Trophoblast cell (in vitro differentiated cells and primary cell): ENCODE measurements at regions not wholly inside any gene's neighbourhood (a gene's known extent, or its start where the extent isn't known, plus 50 kb on each side); places are given as distances from the start of the nearest gene placed in this dataset.
A peak's percentile ranks its signal among the peaks of the same experiment; 100 is the strongest.

Source experiments
- DNase-seq, 2 donors: peaks; one replicate each; pipeline ENCODE4 v3.0.0-alpha.2; 2016
- H2AFZ ChIP-seq: 2 replicates; pipeline ENCODE4 v1.6.1; 2013; ENCODE audit warnings: low read length, moderate library complexity, mild to moderate bottlenecking; ENCODE audit not compliant: insufficient read depth, poor library complexity
- H2AK5ac ChIP-seq: 2 replicates; pipeline ENCODE4 v1.6.1; 2013; ENCODE audit warnings: mild to moderate bottlenecking, low read length
- H2BK120ac ChIP-seq: 2 replicates; pipeline ENCODE4 v1.6.1; 2013; ENCODE audit warnings: low read length, mild to moderate bottlenecking, moderate library complexity; ENCODE audit not compliant: insufficient read depth, poor library complexity
- H2BK12ac ChIP-seq: 2 replicates; pipeline ENCODE4 v1.6.1; 2013; ENCODE audit warnings: mild to moderate bottlenecking, low read length, moderate library complexity
- H2BK5ac ChIP-seq: 2 replicates; pipeline ENCODE4 v1.6.1; 2013; ENCODE audit warnings: low read length, low read depth, moderate library complexity, mild to moderate bottlenecking; ENCODE audit not compliant: poor library complexity
- H3K14ac ChIP-seq: 2 replicates; pipeline ENCODE4 v1.6.1; 2013; ENCODE audit warnings: mild to moderate bottlenecking, low read length
- H3K18ac ChIP-seq: 2 replicates; pipeline ENCODE4 v1.6.1; 2013; ENCODE audit warnings: mild to moderate bottlenecking, low read length
- H3K23ac ChIP-seq: 2 replicates; pipeline ENCODE4 v1.6.1; 2013; ENCODE audit warnings: low read length
- H3K27ac ChIP-seq: 2 replicates; pipeline ENCODE4 v1.5.1; 2013; ENCODE audit warnings: low read depth, mild to moderate bottlenecking, inconsistent platforms, low read length, moderate library complexity
- H3K27me3 ChIP-seq: 2 replicates; pipeline ENCODE4 v1.6.1; 2013; ENCODE audit warnings: inconsistent platforms, mild to moderate bottlenecking, low read length, moderate library complexity; ENCODE audit not compliant: insufficient read depth
- H3K36me3 ChIP-seq, 2 experiments: 1 replicate in 1 of 2; 2 replicates in 1 of 2; pipeline ENCODE4 v1.6.1; 2013; ENCODE audit warnings: low read length in 2 of 2, mild to moderate bottlenecking in 2 of 2, moderate library complexity in 1 of 2; ENCODE audit not compliant: insufficient read depth in 2 of 2, control insufficient read depth in 1 of 2
- H3K4ac ChIP-seq: 2 replicates; pipeline ENCODE4 v1.6.1; 2013; ENCODE audit warnings: low read depth, mild to moderate bottlenecking, low read length, moderate library complexity
- H3K4me1 ChIP-seq, 2 experiments: 1 replicate in 1 of 2; 2 replicates in 1 of 2; pipeline ENCODE4 v1.6.1; 2013; ENCODE audit warnings: low read length in 2 of 2, mild to moderate bottlenecking in 2 of 2, moderate library complexity in 1 of 2; ENCODE audit not compliant: insufficient read depth in 2 of 2, control insufficient read depth in 1 of 2
- H3K4me2 ChIP-seq: 2 replicates; pipeline ENCODE4 v1.6.1; 2013; ENCODE audit warnings: inconsistent platforms, mild to moderate bottlenecking, low read length, moderate library complexity
- H3K4me3 ChIP-seq: 2 replicates; pipeline ENCODE4 v1.5.1; 2013; ENCODE audit warnings: mild to moderate bottlenecking, low read depth, low read length, inconsistent platforms
- H3K79me1 ChIP-seq: one replicate; pipeline ENCODE4 v1.6.1; 2013; ENCODE audit warnings: low read length
- H3K79me2 ChIP-seq: 2 replicates; pipeline ENCODE4 v1.6.1; 2013; ENCODE audit warnings: low read length, mild to moderate bottlenecking; ENCODE audit not compliant: control insufficient read depth, insufficient read depth, poor library complexity
- H3K9ac ChIP-seq: 2 replicates; pipeline ENCODE4 v1.6.1; 2013; ENCODE audit warnings: mild to moderate bottlenecking, low read length
- H3K9me3 ChIP-seq: 2 replicates; pipeline ENCODE4 v1.6.1; 2013; ENCODE audit warnings: low read depth, mild to moderate bottlenecking, control low read depth, inconsistent platforms, low read length; ENCODE audit not compliant: insufficient read depth
- H4K12ac ChIP-seq: 2 replicates; pipeline ENCODE4 v1.6.1; 2013; ENCODE audit warnings: low read depth, mild to moderate bottlenecking, low read length, moderate library complexity
- H4K8ac ChIP-seq: 2 replicates; pipeline ENCODE4 v1.6.1; 2013; ENCODE audit warnings: low read depth, mild to moderate bottlenecking, low read length, moderate library complexity
- H4K91ac ChIP-seq: one replicate; pipeline ENCODE4 v1.6.1; 2013; ENCODE audit warnings: low read depth, mild to moderate bottlenecking, low read length, moderate library complexity
- WGBS: extraction: QIAGEN DNeasy Blood & Tissue Kit; methylation state at CpG from one replicate; pipeline ENCODE4 v1.1.7; 2013; ENCODE audit warnings: missing lambda C conversion rate; ENCODE audit not compliant: insufficient read length, insufficient coverage; ENCODE audit errors: extremely low coverage; 5-methylcytosine and 5-hydroxymethylcytosine counted together

DNA sequence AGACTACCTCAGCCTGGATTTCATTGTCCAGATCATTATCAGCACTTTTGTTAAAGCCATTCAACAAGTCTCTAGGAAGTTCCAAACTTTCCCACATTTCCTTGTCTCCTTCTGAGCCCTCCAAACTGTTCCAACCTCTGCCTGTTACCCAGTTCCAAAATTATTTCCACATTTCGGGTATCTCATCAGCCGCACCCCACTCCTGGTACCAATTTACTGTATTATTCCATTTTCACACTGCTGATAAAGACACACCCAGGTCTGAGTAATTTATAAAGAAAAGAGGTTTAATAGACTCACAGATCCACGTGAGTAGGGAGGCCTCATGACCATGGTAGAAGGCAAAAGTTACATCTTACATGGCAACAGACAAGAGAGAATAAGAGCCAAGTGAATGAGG, 1198.3 kb upstream of the ALCAM start:
- Histone ChIP-seq H3K4ac (no peak overlapping the region), H4K8ac (no peak overlapping the region), H2BK12ac (no peak overlapping the region), H3K14ac (no peak overlapping the region), H3K79me2 (no peaks in the 10 kb centered on the region), H3K36me3 (no peaks in the 10 kb centered on the region), H3K4me2 (no peak overlapping the region), H2BK120ac (no peak overlapping the region), H3K18ac (no peak overlapping the region), H4K12ac (no peak overlapping the region), H3K27ac (no peak overlapping the region), H3K79me1 (no peaks in the 10 kb centered on the region), H2AK5ac (no peak overlapping the region), H3K4me3 (no peak overlapping the region), H3K23ac (no peak overlapping the region), H2BK5ac (no peak overlapping the region), H3K27me3 (no peaks in the 10 kb centered on the region), H4K91ac (no peak overlapping the region), H3K9ac (no peak overlapping the region), H3K4me1 (no peaks in the 10 kb centered on the region), H2AFZ (no peak overlapping the region), H3K9me3 (peaks cover 8% of the 10 kb centered on the region)
- no peak for DNase-seq
- no CpG with 5 or more reads among the region's 3 CpGs for WGBS

DNA sequence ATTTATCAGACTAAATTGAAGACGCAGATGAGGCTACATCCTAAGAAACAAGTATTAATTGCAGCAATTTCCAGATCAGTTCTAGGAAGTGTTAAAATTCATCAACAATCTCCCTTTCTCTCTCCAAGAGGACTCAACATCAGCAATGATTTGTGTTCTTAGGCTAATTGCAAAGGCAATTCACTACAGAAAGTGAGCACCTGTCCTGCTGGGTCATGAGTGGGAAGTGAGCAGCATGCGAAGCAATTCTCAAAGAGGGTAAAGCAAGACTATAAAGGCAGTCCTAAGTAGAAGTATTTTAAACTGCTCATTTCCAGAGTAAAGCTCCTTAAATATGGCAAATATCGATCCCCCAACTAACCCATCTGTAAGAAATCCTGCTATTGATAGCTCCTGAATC, 1191.0 kb upstream of the ALCAM start:
- H3K4ac ChIP-seq = no peak overlapping the region
- H2BK5ac ChIP-seq = no peak overlapping the region
- no peak overlapping the region for H2BK12ac ChIP-seq
- H3K18ac ChIP-seq = no peak overlapping the region
- H2AK5ac ChIP-seq = no peak overlapping the region
- no peak overlapping the region for H3K9ac ChIP-seq
- H3K14ac ChIP-seq = no peak overlapping the region
- H3K4me2 ChIP-seq = no peak overlapping the region
- no peaks in the 10 kb centered on the region for H3K79me1 ChIP-seq
- no peak overlapping the region for H2AFZ ChIP-seq
- no peaks in the 10 kb centered on the region for H3K79me2 ChIP-seq
- H3K36me3 ChIP-seq = no peaks in the 10 kb centered on the region
- no peak overlapping the region for H3K4me3 ChIP-seq
- H3K23ac ChIP-seq = no peak overlapping the region
- no peak for DNase-seq
- H3K27ac ChIP-seq = no peak overlapping the region
- no peaks in the 10 kb centered on the region for H3K4me1 ChIP-seq
- H3K9me3 ChIP-seq = peaks cover 3% of the 10 kb centered on the region
- H2BK120ac ChIP-seq = no peak overlapping the region
- H4K91ac ChIP-seq = no peak overlapping the region
- H3K27me3 ChIP-seq = no peaks in the 10 kb centered on the region
- WGBS = no CpG with 5 or more reads among the region's 3 CpGs
- H4K12ac ChIP-seq = no peak overlapping the region
- H4K8ac ChIP-seq = no peak overlapping the region

DNA sequence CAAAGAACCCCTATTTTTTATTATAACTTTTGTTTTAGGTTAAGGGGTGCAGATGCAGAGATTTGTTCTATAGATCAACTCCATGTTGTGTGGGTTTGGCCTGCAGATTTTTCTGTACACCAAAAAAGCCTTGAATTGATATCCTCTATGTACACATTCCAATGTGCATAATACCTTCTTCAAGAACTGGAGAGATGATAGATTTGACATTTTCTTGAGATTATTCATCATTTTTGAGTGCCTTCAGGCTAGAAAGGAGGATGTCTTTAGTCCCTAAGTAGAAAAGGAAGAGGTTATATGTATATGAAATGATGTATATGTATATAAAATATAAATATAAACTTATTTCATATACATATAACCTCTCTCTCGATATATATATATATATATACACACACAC, 1190.0 kb upstream of the ALCAM start:
- DNase-seq = peak in 1 of 2 donors; percentile 52
- Histone ChIP-seq H3K27me3 (no peaks in the 10 kb centered on the region), H3K9ac (no peak overlapping the region), H4K8ac (no peak overlapping the region), H3K27ac (no peak overlapping the region), H3K36me3 (no peaks in the 10 kb centered on the region), H3K79me1 (no peaks in the 10 kb centered on the region), H4K12ac (no peak overlapping the region), H2AFZ (no peak overlapping the region), H3K4me3 (no peak overlapping the region), H2BK12ac (no peak overlapping the region), H3K79me2 (no peaks in the 10 kb centered on the region), H3K23ac (no peak overlapping the region), H4K91ac (no peak overlapping the region), H3K18ac (no peak overlapping the region), H3K9me3 (peaks cover 3% of the 10 kb centered on the region), H2BK5ac (no peak overlapping the region), H3K14ac (no peak overlapping the region), H2BK120ac (no peak overlapping the region), H3K4ac (no peak overlapping the region), H3K4me1 (no peaks in the 10 kb centered on the region), H3K4me2 (no peak overlapping the region), H2AK5ac (no peak overlapping the region)
- WGBS = no CpG with 5 or more reads among the region's 1 CpG

DNA sequence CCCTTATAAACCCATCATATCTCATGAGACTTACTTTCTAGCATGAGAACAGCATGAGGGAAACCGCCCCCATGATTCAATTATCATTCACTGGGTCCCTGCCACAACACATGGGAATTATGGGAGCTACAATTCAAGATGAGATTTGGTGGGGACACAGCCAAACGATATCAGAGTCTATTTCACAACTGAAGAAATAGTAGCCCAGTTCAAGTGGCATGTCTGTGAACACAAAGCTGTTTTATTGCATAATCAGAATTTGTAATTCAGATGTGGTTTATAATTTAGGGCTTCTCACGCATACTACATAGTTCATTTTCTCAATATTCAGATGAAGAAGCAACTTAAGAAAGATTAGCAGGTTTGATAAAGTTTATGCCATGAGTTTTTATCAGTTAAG, 1188.0 kb upstream of the ALCAM start:
- no peak overlapping the region for H3K14ac ChIP-seq
- no peaks in the 10 kb centered on the region for H3K9me3 ChIP-seq
- H4K91ac ChIP-seq = no peak overlapping the region
- no peak overlapping the region for H3K18ac ChIP-seq
- no peaks in the 10 kb centered on the region for H3K79me2 ChIP-seq
- no CpG with 5 or more reads among the region's 3 CpGs for WGBS
- no peak overlapping the region for H4K12ac ChIP-seq
- H2BK120ac ChIP-seq = no peak overlapping the region
- no peak overlapping the region for H4K8ac ChIP-seq
- H3K36me3 ChIP-seq = no peaks in the 10 kb centered on the region
- no peak overlapping the region for H3K9ac ChIP-seq
- no peak for DNase-seq
- H2AK5ac ChIP-seq = no peak overlapping the region
- no peak overlapping the region for H2BK12ac ChIP-seq
- no peak overlapping the region for H2BK5ac ChIP-seq
- no peak overlapping the region for H3K4me2 ChIP-seq
- no peak overlapping the region for H3K4me3 ChIP-seq
- no peaks in the 10 kb centered on the region for H3K79me1 ChIP-seq
- H3K23ac ChIP-seq = no peak overlapping the region
- H2AFZ ChIP-seq = no peak overlapping the region
- H3K4me1 ChIP-seq = no peaks in the 10 kb centered on the region
- H3K27me3 ChIP-seq = no peaks in the 10 kb centered on the region
- no peak overlapping the region for H3K4ac ChIP-seq
- H3K27ac ChIP-seq = no peak overlapping the region
